ENCODE measurements at regions not wholly inside any gene's neighbourhood (a gene's known extent, or its start where the extent isn't known, plus 50 kb on each side); places are given as distances from the start of the nearest gene placed in this dataset.

DNA sequence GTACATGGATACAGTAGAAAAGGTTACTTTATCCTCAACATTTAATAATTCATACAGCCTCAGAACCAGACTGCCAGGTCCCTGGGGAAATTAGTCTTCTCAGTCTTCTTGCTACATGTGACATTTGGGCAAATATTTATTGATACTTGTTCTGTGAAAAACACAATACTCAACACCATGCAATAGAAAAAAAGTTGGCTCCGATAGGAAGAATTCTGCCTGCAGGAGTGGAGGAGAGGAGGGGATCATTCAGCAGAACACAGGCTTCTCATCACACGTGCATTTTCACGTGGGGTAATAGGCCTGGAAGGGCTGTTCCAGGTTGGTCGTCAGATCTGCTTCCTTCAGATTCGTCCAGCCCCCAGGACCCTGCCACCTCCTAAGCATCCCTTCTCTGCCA is 58.4 kb upstream of the ACKR3 start:
- TF ChIP-seq, protein P1, sequence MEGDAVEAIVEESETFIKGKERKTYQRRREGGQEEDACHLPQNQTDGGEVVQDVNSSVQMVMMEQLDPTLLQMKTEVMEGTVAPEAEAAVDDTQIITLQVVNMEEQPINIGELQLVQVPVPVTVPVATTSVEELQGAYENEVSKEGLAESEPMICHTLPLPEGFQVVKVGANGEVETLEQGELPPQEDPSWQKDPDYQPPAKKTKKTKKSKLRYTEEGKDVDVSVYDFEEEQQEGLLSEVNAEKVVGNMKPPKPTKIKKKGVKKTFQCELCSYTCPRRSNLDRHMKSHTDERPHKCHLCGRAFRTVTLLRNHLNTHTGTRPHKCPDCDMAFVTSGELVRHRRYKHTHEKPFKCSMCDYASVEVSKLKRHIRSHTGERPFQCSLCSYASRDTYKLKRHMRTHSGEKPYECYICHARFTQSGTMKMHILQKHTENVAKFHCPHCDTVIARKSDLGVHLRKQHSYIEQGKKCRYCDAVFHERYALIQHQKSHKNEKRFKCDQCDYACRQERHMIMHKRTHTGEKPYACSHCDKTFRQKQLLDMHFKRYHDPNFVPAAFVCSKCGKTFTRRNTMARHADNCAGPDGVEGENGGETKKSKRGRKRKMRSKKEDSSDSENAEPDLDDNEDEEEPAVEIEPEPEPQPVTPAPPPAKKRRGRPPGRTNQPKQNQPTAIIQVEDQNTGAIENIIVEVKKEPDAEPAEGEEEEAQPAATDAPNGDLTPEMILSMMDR (conservative IDR thresholded peaks at IDR 0.05; ENCODE audit: low read length) = no peak
- TF ChIP-seq EZH2phosphoT487 (IDR thresholded peaks at IDR 0.05; ENCODE audit: borderline replicate concordance, low read depth, low read length) = no peak

All from OCI-LY7 (cell line).